ENCODE measurements at regions not wholly inside any gene's neighbourhood (a gene's known extent, or its start where the extent isn't known, plus 50 kb on each side); places are given as distances from the start of the nearest gene placed in this dataset.
A peak's percentile ranks its signal among the peaks of the same experiment; 100 is the strongest.
"Not testable (repeated sequence)": the region's sequence is repeated elsewhere in the genome, so short reads cannot be mapped to it uniquely, and the experiment has no call there.

GRCh38 chr19:27828829-27829228 lies 1384.1 kb downstream of the UQCRFS1 start:
- H3K27me3 Mint-ChIP-seq, result no peaks in the 10 kb centered on the region
- H3K4me1 Mint-ChIP-seq, result no peaks in the 10 kb centered on the region
- peaks cover 33% of the 10 kb centered on the region for H3K9me3 Mint-ChIP-seq
- DNase-seq, result no peak
- no peaks in the 10 kb centered on the region for H3K36me3 Mint-ChIP-seq (ENCODE audit: low read depth)
- intact Hi-C loops (cut with micrococcal nuclease), result no loop called here
- H3K27ac Mint-ChIP-seq, result no peak overlapping the region
- H3K4me3 Mint-ChIP-seq, result no peak overlapping the region

- H3K27ac Mint-ChIP-seq, result no peak overlapping the region
- H3K9me3 Mint-ChIP-seq, result peaks cover 27% of the 10 kb centered on the region
- intact Hi-C loops (cut with micrococcal nuclease), result no loop called here
- no peaks in the 10 kb centered on the region for H3K4me1 Mint-ChIP-seq
- no peaks in the 10 kb centered on the region for H3K36me3 Mint-ChIP-seq (ENCODE audit: low read depth)
- H3K27me3 Mint-ChIP-seq, result no peaks in the 10 kb centered on the region
- no peak overlapping the region for H3K4me3 Mint-ChIP-seq
- DNase-seq, result no peak
These were observed 1388.8 kb downstream of the UQCRFS1 start for GRCh38 chr19:27824108-27824507.

GRCh38 chr19:27822336-27822735 lies 1390.6 kb downstream of the UQCRFS1 start:
- no peaks in the 10 kb centered on the region for H3K27me3 Mint-ChIP-seq
- no peak overlapping the region for H3K4me3 Mint-ChIP-seq
- H3K36me3 Mint-ChIP-seq (ENCODE audit: low read depth), result no peaks in the 10 kb centered on the region
- no peak overlapping the region for H3K27ac Mint-ChIP-seq
- no peaks in the 10 kb centered on the region for H3K4me1 Mint-ChIP-seq
- intact Hi-C loops (cut with micrococcal nuclease), result no loop called here
- no peak for DNase-seq
- peaks cover 29% of the 10 kb centered on the region for H3K9me3 Mint-ChIP-seq

- no peak for DNase-seq
- Mint-ChIP-seq H3K36me3 (ENCODE audit: low read depth) (no peaks in the 10 kb centered on the region), H3K27me3 (no peaks in the 10 kb centered on the region), H3K4me1 (no peaks in the 10 kb centered on the region), H3K27ac (no peak overlapping the region), H3K9me3 (peaks cover 29% of the 10 kb centered on the region), H3K4me3 (no peak overlapping the region)
- intact Hi-C loops (cut with micrococcal nuclease), result no loop called here
These were observed 1391.4 kb downstream of the UQCRFS1 start for GRCh38 chr19:27821418-27822018.

GRCh38 chr19:27815985-27816384 lies 1397.0 kb downstream of the UQCRFS1 start:
- Mint-ChIP-seq H3K27me3 (no peaks in the 10 kb centered on the region), H3K36me3 (ENCODE audit: low read depth) (no peaks in the 10 kb centered on the region), H3K4me3 (no peak overlapping the region), H3K4me1 (no peaks in the 10 kb centered on the region), H3K27ac (no peak overlapping the region), H3K9me3 (peaks cover 23% of the 10 kb centered on the region)
- intact Hi-C loops (cut with micrococcal nuclease), result no loop called here
- DNase-seq, result no peak

GRCh38 chr19:27814834-27815233 lies 1398.1 kb downstream of the UQCRFS1 start:
- not testable (repeated sequence) for DNase-seq

GRCh38 chr19:27814274-27814673 lies 1398.7 kb downstream of the UQCRFS1 start:
- H3K4me3 Mint-ChIP-seq; H3K36me3 Mint-ChIP-seq (ENCODE audit: low read depth); H3K27me3 Mint-ChIP-seq; DNase-seq; intact Hi-C loops (cut with micrococcal nuclease); H3K4me1 Mint-ChIP-seq; H3K27ac Mint-ChIP-seq: not testable (repeated sequence)
- H3K9me3 Mint-ChIP-seq, result peaks cover 21% of the 10 kb centered on the region

More at GRCh38 chr19:27814834-27815233, 1398.1 kb downstream of the UQCRFS1 start:
- H3K36me3 Mint-ChIP-seq (ENCODE audit: low read depth); H3K4me1 Mint-ChIP-seq; H3K27me3 Mint-ChIP-seq; intact Hi-C loops (cut with micrococcal nuclease); H3K27ac Mint-ChIP-seq; H3K4me3 Mint-ChIP-seq: not testable (repeated sequence)
- H3K9me3 Mint-ChIP-seq, result peaks cover 21% of the 10 kb centered on the region

- H3K27ac Mint-ChIP-seq, result no peak overlapping the region
- intact Hi-C loops (cut with micrococcal nuclease), result no loop called here
- no peaks in the 10 kb centered on the region for H3K27me3 Mint-ChIP-seq
These were observed 1406.4 kb downstream of the UQCRFS1 start for GRCh38 chr19:27806471-27807070.

GRCh38 chr19:27805848-27806247 lies 1407.1 kb downstream of the UQCRFS1 start:
- Mint-ChIP-seq H3K4me1 (peaks cover 4% of the 10 kb centered on the region), H3K4me3 (no peak overlapping the region), H3K27me3 (no peaks in the 10 kb centered on the region), H3K36me3 (ENCODE audit: low read depth) (peaks cover 42% of the 10 kb centered on the region), H3K9me3 (peaks cover 4% of the 10 kb centered on the region), H3K27ac (no peak overlapping the region)
- DNase-seq, result no peak
- intact Hi-C loops (cut with micrococcal nuclease), result no loop called here

More at GRCh38 chr19:27806471-27807070, 1406.4 kb downstream of the UQCRFS1 start:
- no peak for DNase-seq
- peaks cover 37% of the 10 kb centered on the region for H3K36me3 Mint-ChIP-seq (ENCODE audit: low read depth)
- no peak overlapping the region for H3K4me3 Mint-ChIP-seq
- peaks cover 4% of the 10 kb centered on the region for H3K9me3 Mint-ChIP-seq
- peaks cover 3% of the 10 kb centered on the region for H3K4me1 Mint-ChIP-seq

GRCh38 chr19:27802293-27802692 lies 1410.7 kb downstream of the UQCRFS1 start:
- H3K36me3 Mint-ChIP-seq (ENCODE audit: low read depth), result peaks cover 60% of the 10 kb centered on the region
- intact Hi-C loops (cut with micrococcal nuclease); H3K9me3 Mint-ChIP-seq; H3K4me1 Mint-ChIP-seq; DNase-seq; H3K27me3 Mint-ChIP-seq; H3K4me3 Mint-ChIP-seq; H3K27ac Mint-ChIP-seq: not testable (repeated sequence)

GRCh38 chr19:27796540-27796939 lies 1416.4 kb downstream of the UQCRFS1 start:
- Mint-ChIP-seq H3K27me3 (no peaks in the 10 kb centered on the region), H3K36me3 (ENCODE audit: low read depth) (peaks cover 39% of the 10 kb centered on the region), H3K4me1 (peaks cover 20% of the 10 kb centered on the region), H3K4me3 (no peak overlapping the region), H3K9me3 (no peaks in the 10 kb centered on the region), H3K27ac (no peak overlapping the region)
- intact Hi-C loops (cut with micrococcal nuclease), result no loop called here
- no peak for DNase-seq

- intact Hi-C loops (cut with micrococcal nuclease), result no loop called here
- Mint-ChIP-seq H3K27me3 (no peaks in the 10 kb centered on the region), H3K9me3 (no peaks in the 10 kb centered on the region), H3K4me1 (peaks cover 20% of the 10 kb centered on the region), H3K27ac (no peak overlapping the region), H3K36me3 (ENCODE audit: low read depth) (peaks cover 37% of the 10 kb centered on the region), H3K4me3 (peak overlapping the region; percentile 49)
- DNase-seq, result no peak
These were observed 1416.9 kb downstream of the UQCRFS1 start for GRCh38 chr19:27796073-27796472.

GRCh38 chr19:27795369-27795768 lies 1417.6 kb downstream of the UQCRFS1 start:
- Mint-ChIP-seq H3K4me3 (peak overlapping the region; percentile 49), H3K27ac (no peak overlapping the region), H3K27me3 (no peaks in the 10 kb centered on the region), H3K4me1 (peaks cover 22% of the 10 kb centered on the region), H3K9me3 (no peaks in the 10 kb centered on the region), H3K36me3 (ENCODE audit: low read depth) (peaks cover 34% of the 10 kb centered on the region)
- intact Hi-C loops (cut with micrococcal nuclease), result no loop called here
- DNase-seq, result no peak

- Mint-ChIP-seq H3K4me3 (peak overlapping the region; percentile 92), H3K36me3 (ENCODE audit: low read depth) (peaks cover 30% of the 10 kb centered on the region), H3K27ac (peak overlapping the region; percentile 94), H3K9me3 (no peaks in the 10 kb centered on the region), H3K4me1 (peaks cover 20% of the 10 kb centered on the region), H3K27me3 (no peaks in the 10 kb centered on the region)
- DNase-seq, result peak; percentile 72
- intact Hi-C loops (cut with micrococcal nuclease), result loop anchor here (5.0 kb wide), 1 partner anchor 908 kb away; no protein-coding TSS in a partner anchor
These were observed 1418.4 kb downstream of the UQCRFS1 start for GRCh38 chr19:27794494-27795042.

Data from activated CD4-positive, alpha-beta T cell treated with anti-CD3 and anti-CD28 coated beads, Interleukin-2, amount 10 ng/mL, durations not matched to agents 24 days and 14 days (primary cell).